CD1c-positive myeloid dendritic cell (primary cell): ENCODE measurements at regions not wholly inside any gene's neighbourhood (a gene's known extent, or its start where the extent isn't known, plus 50 kb on each side); places are given as distances from the start of the nearest gene placed in this dataset.
"Not testable (repeated sequence)": the region's sequence is repeated elsewhere in the genome, so short reads cannot be mapped to it uniquely, and the experiment has no call there.

ENCODE experiments used
- DNase-seq: peaks from one replicate; pipeline ENCODE4 v3.0.0-alpha.2; 2016; ENCODE audit errors: extremely low spot score

- DNase-seq: no peak
Observed at GRCh38 chr7:93739424-93739823, 151.1 kb downstream of the TFPI2 start.

- DNase-seq: no peak
Observed at GRCh38 chr7:93737953-93738352, 152.6 kb downstream of the TFPI2 start.

- DNase-seq: no peak
Observed at GRCh38 chr7:93736668-93737369, 153.7 kb downstream of the TFPI2 start.

- no peak for DNase-seq
Observed at GRCh38 chr7:93728292-93728691, 153.8 kb upstream of the CALCR start.

GRCh38 chr7:93725954-93726353 is 151.4 kb upstream of the CALCR start:
- DNase-seq: no peak

- DNase-seq: no peak
Observed at GRCh38 chr7:93723424-93724124, 149.1 kb upstream of the CALCR start.

- no peak for DNase-seq
Observed at GRCh38 chr7:93720106-93720505, 145.6 kb upstream of the CALCR start.

- no peak for DNase-seq
Observed at GRCh38 chr7:93719546-93719945, 145.0 kb upstream of the CALCR start.

- no peak for DNase-seq
Observed at GRCh38 chr7:93717217-93717900, 142.8 kb upstream of the CALCR start.

GRCh38 chr7:93715234-93715633 is 140.7 kb upstream of the CALCR start:
- peak; percentile 11 for DNase-seq

GRCh38 chr7:93711926-93712325 is 137.4 kb upstream of the CALCR start:
- no peak for DNase-seq

- DNase-seq: not testable (repeated sequence)
Observed at GRCh38 chr7:93708255-93708654, 133.7 kb upstream of the CALCR start.

- no peak for DNase-seq
Observed at GRCh38 chr7:93707249-93707648, 132.7 kb upstream of the CALCR start.

GRCh38 chr7:93706162-93706561 is 131.6 kb upstream of the CALCR start:
- DNase-seq: not testable (repeated sequence)

- no peak for DNase-seq
Observed at GRCh38 chr7:93704217-93704616, 129.7 kb upstream of the CALCR start.

GRCh38 chr7:93697901-93698300 is 123.4 kb upstream of the CALCR start:
- no peak for DNase-seq

GRCh38 chr7:93693796-93694195 is 119.3 kb upstream of the CALCR start:
- no peak for DNase-seq

- DNase-seq: no peak
Observed at GRCh38 chr7:93690021-93690420, 115.5 kb upstream of the CALCR start.

GRCh38 chr7:93678185-93678584 is 103.7 kb upstream of the CALCR start:
- no peak for DNase-seq

- DNase-seq: no peak
Observed at GRCh38 chr7:93663561-93664299, 89.2 kb upstream of the CALCR start.

GRCh38 chr7:93658163-93658562 is 83.6 kb upstream of the CALCR start:
- DNase-seq: not testable (repeated sequence)

- DNase-seq: no peak
Observed at GRCh38 chr7:93651603-93652159, 77.2 kb upstream of the CALCR start.
